GM12865 (cell line): ENCODE measurements at regions not wholly inside any gene's neighbourhood (a gene's known extent, or its start where the extent isn't known, plus 50 kb on each side); places are given as distances from the start of the nearest gene placed in this dataset.
A peak's percentile ranks its signal among the peaks of the same experiment; 100 is the strongest.

Source experiments
- DNase-seq: peaks from one replicate; pipeline ENCODE4 v3.0.0; 2010; ENCODE audit warnings: low read depth
- H3K4me3 ChIP-seq: 2 replicates; pipeline ENCODE4 v1.5.1; 2011; ENCODE audit warnings: mild to moderate bottlenecking, low read depth, low read length, control low read depth
- CTCF ChIP-seq: IDR thresholded peaks from 2 replicates; pipeline ENCODE4 v1.5.1; 2011; ENCODE audit warnings: low read length, control low read depth, low read depth, inconsistent platforms; ENCODE audit not compliant: insufficient read depth; ENCODE audit errors: missing control alignments

GRCh38 chr1:172966844-172967540, 83.7 kb downstream of the TNFSF18 start:
- peak; percentile 11 for DNase-seq

DNA sequence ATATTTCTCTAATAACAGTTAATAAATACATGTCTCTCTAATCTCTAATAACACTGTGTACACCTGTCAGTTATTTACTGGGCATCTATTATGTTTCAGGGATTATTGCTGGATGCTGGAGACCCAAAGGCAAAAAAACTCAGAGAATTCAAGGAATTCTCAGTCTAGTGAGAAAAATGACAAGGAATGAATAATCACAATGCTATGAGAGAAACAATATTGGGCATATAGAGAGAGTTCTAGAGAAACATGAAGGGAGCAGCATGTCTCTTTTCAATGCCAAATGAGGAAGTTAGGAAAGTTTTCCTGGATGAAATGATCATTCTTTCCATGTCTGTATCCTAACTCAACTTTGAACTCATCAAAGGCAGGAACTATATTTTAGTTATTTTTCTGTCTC, 82.8 kb downstream of the TNFSF18 start:
- no peak overlapping the region for H3K4me3 ChIP-seq
- no peak for TF ChIP-seq CTCF
- no peak for DNase-seq

More at GRCh38 chr1:172966844-172967540, 83.7 kb downstream of the TNFSF18 start:
- no peak for TF ChIP-seq CTCF
- H3K4me3 ChIP-seq, result no peak overlapping the region

- no peak overlapping the region for H3K4me3 ChIP-seq
- TF ChIP-seq CTCF, result no peak
- no peak for DNase-seq
These were observed 81.1 kb downstream of the TNFSF18 start for GRCh38 chr1:172969611-172970010.

DNA sequence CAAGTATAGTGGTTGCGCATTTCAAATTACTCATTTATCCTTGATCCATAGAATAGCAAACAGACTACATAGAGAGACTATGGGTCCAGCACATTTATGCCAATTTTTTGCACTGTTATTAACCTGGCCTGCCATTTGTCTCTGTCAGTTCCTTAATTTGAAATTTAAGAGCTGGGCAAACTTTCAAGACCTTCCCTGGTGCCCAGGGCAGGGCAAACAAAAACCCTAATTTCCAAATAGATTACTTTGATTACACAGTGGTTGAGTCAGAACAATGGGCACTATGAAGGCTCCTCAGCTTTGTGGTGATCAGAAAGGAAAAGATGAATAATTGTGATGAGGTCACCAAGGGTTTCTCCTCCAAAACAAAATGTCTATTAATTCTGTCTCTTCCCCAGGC, 80.6 kb downstream of the TNFSF18 start:
- TF ChIP-seq CTCF, result no peak
- DNase-seq, result no peak
- no peak overlapping the region for H3K4me3 ChIP-seq

DNA sequence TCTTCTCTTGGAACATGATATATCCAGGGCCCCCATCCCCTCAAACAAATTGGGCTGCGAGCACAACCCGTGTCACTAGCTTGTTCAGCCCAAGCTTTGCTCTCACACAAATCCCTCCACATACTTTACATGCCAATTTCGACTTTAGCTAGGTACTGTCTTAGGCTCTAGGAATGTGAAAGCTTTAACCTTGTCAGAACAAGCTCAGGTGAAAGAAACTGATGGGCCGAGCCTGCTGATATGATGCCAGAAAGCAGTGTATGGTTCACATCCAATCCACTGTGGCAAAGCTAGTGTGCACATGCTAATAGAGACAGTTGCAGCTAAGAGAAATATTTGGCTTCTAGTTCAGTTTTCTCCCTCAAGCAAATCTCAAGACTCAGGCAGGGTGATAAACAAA, 79.5 kb downstream of the TNFSF18 start:
- TF ChIP-seq CTCF, result no peak
- no peak for DNase-seq
- no peak overlapping the region for H3K4me3 ChIP-seq

- TF ChIP-seq CTCF, result no peak
- no peak overlapping the region for H3K4me3 ChIP-seq
- DNase-seq, result no peak
These were observed 78.5 kb downstream of the TNFSF18 start for GRCh38 chr1:172972258-172972657.

GRCh38 chr1:172973424-172973823, 77.3 kb downstream of the TNFSF18 start:
- no peak overlapping the region for H3K4me3 ChIP-seq
- DNase-seq, result no peak
- no peak for TF ChIP-seq CTCF
